DOHH2 (cell line): ENCODE measurements at regions not wholly inside any gene's neighbourhood (a gene's known extent, or its start where the extent isn't known, plus 50 kb on each side); places are given as distances from the start of the nearest gene placed in this dataset.

Source experiments
- H3F3A ChIP-seq: fragments of 200-600 bp; sonication (generic), shearing (Covaris generic); 2 replicates; pipeline ENCODE4 v1.6.0; 2016; ENCODE audit warnings: antibody characterized with exemption, mild to moderate bottlenecking; ENCODE audit not compliant: control insufficient read depth, insufficient read depth
- H3K27ac ChIP-seq: fragments of 200-600 bp; sonication (generic); 2 replicates; pipeline ENCODE4 v1.5.1; 2014; ENCODE audit warnings: low read depth, mild to moderate bottlenecking, low read length, moderate library complexity
- H3K27me3 ChIP-seq: fragments of 200-600 bp; sonication (generic); 2 replicates; pipeline ENCODE4 v1.6.1; 2014; ENCODE audit warnings: mild to moderate bottlenecking, low read length, mixed read lengths; ENCODE audit not compliant: control insufficient read depth
- H3K36me3 ChIP-seq: fragments of 200-600 bp; sonication (generic); 2 replicates; pipeline ENCODE4 v1.6.1; 2014; ENCODE audit warnings: mild to moderate bottlenecking, low read length, moderate library complexity, mixed read lengths; ENCODE audit not compliant: control insufficient read depth
- H3K4me1 ChIP-seq: fragments of 200-600 bp; sonication (generic); 2 replicates; pipeline ENCODE4 v1.6.1; 2014; ENCODE audit warnings: mild to moderate bottlenecking, low read length, mixed read lengths; ENCODE audit not compliant: control insufficient read depth
- H3K4me2 ChIP-seq: fragments of 200-600 bp; sonication (generic); 2 replicates; pipeline ENCODE4 v1.6.0; 2014; ENCODE audit warnings: mild to moderate bottlenecking, low read length, moderate library complexity
- H3K4me3 ChIP-seq: fragments of 200-600 bp; sonication (generic); 2 replicates; pipeline ENCODE4 v1.5.1; 2014; ENCODE audit warnings: mild to moderate bottlenecking, low read length, mixed read lengths
- H3K79me2 ChIP-seq: fragments of 200-600 bp; sonication (generic); 2 replicates; pipeline ENCODE4 v1.6.1; 2014; ENCODE audit warnings: mild to moderate bottlenecking, low read length, mixed read lengths; ENCODE audit not compliant: control insufficient read depth
- H3K9me2 ChIP-seq: fragments of 200-600 bp; sonication (generic); replicated peaks from 2 replicates; pipeline ENCODE4 v1.6.1; 2014; ENCODE audit warnings: mild to moderate bottlenecking, low read length, mixed read lengths; ENCODE audit not compliant: control insufficient read depth
- H3K9me3 ChIP-seq: fragments of 200-600 bp; sonication (generic); 2 replicates; pipeline ENCODE4 v1.6.1; 2014; ENCODE audit warnings: antibody characterized with exemption, low read length, mixed read lengths; ENCODE audit not compliant: control insufficient read depth, insufficient read depth
- H4K20me1 ChIP-seq: fragments of 200-600 bp; sonication (generic); 2 replicates; pipeline ENCODE4 v1.6.0; 2014; ENCODE audit warnings: low read depth, mild to moderate bottlenecking, antibody characterized with exemption, low read length, moderate library complexity; ENCODE audit not compliant: control insufficient read depth, insufficient read depth
- CTCF ChIP-seq: fragments of 200-600 bp; sonication (generic); IDR thresholded peaks from one replicate; pipeline ENCODE4 v1.5.1; 2014; ENCODE audit warnings: antibody characterized with exemption, mild to moderate bottlenecking, low read depth, low read length; ENCODE audit not compliant: poor library complexity, severe bottlenecking
- EZH2phosphoT487 ChIP-seq: fragments of 200-600 bp; sonication (generic); IDR thresholded peaks from 2 replicates; pipeline ENCODE4 v1.6.1; 2017; ENCODE audit warnings: borderline replicate concordance, mild to moderate bottlenecking, antibody characterized with exemption, low read length, moderate library complexity, mixed read lengths

DNA sequence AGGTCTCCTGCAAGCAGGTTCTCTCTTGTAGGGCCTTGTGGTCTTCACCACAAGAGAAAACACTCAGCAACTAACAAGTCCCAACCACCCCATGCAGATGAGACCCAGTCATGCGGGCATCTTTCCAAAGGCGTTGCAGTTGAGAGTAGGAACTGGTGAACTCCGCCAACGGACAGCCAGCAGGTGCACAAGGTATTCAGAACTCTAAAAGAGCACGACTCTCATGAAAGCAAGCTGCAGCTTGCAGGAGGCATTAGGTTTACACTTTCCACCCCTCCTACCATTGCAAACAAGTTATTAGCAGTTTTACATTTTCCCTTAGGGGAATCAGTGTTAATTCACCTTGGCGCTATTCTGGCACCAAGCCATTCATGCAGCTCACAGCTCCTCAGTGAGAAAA is 173.4 kb upstream of the KIT start:
- Histone ChIP-seq H3F3A (no peaks in the 10 kb centered on the region), H3K36me3 (no peaks in the 10 kb centered on the region), H3K27ac (no peak overlapping the region), H3K4me2 (no peak overlapping the region), H3K9me3 (no peaks in the 10 kb centered on the region), H3K4me3 (no peak overlapping the region), H3K9me2 (no peaks in the 10 kb centered on the region), H4K20me1 (no peaks in the 10 kb centered on the region), H3K79me2 (no peaks in the 10 kb centered on the region), H3K4me1 (no peaks in the 10 kb centered on the region), H3K27me3 (no peaks in the 10 kb centered on the region)
- no peak for TF ChIP-seq CTCF
- no peak for TF ChIP-seq EZH2phosphoT487

GRCh38 chr4:54487491-54487890 is 170.3 kb upstream of the KIT start:
- no peaks in the 10 kb centered on the region for H3K4me1 ChIP-seq
- H3K27ac ChIP-seq: no peak overlapping the region
- no peaks in the 10 kb centered on the region for H3K79me2 ChIP-seq
- no peak overlapping the region for H3K4me2 ChIP-seq
- no peaks in the 10 kb centered on the region for H3K9me2 ChIP-seq
- TF ChIP-seq EZH2phosphoT487 (no peak), CTCF (no peak)
- no peaks in the 10 kb centered on the region for H3K36me3 ChIP-seq
- H3K4me3 ChIP-seq: no peak overlapping the region
- no peaks in the 10 kb centered on the region for H3F3A ChIP-seq
- H4K20me1 ChIP-seq: no peaks in the 10 kb centered on the region
- no peaks in the 10 kb centered on the region for H3K9me3 ChIP-seq
- no peaks in the 10 kb centered on the region for H3K27me3 ChIP-seq

DNA sequence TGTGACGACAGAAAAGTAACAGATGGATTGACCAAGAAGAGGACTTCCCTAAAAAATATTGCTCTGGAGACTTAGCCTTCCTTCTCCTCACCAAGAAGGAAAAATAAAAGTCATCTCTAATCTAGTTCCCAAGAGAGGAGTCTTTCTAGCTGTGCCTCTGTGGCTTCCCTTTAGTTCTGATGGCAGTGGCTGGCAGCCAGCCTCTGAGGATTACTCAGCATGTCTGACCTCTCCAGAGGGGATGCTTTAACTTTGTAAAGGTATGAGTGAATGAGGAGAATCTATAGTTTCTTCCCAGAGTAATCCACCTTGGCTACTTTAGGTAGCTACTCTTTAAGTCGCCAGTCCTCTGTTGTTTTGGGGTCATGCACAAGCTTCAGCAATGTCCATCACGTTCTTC is 163.9 kb upstream of the KIT start:
- Histone ChIP-seq H3K4me2 (no peak overlapping the region), H3K9me3 (no peaks in the 10 kb centered on the region), H4K20me1 (no peaks in the 10 kb centered on the region), H3F3A (no peaks in the 10 kb centered on the region), H3K79me2 (no peaks in the 10 kb centered on the region), H3K27ac (no peak overlapping the region), H3K4me1 (no peaks in the 10 kb centered on the region), H3K4me3 (no peak overlapping the region), H3K9me2 (no peaks in the 10 kb centered on the region), H3K36me3 (no peaks in the 10 kb centered on the region), H3K27me3 (no peaks in the 10 kb centered on the region)
- no peak for TF ChIP-seq EZH2phosphoT487
- no peak for TF ChIP-seq CTCF

DNA sequence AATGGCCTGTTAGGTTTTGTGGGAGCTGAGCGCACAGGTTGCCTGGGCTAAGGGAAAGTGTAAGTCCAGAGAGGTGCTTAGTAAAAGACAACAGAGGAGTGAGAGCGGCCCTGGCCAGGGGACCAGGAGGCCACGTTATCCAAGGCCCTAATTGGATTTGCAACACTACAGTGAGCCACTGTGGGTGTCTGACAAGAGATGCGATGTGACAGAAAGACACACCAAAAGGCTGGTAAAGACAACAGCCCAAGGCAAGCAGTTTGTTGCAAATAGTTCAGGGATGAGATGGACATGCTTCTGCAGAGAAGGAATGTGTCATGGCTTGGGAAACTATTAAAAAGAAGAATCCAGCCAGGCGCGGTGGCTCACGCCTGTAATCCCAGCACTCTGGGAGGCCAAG is 162.7 kb upstream of the KIT start:
- Histone ChIP-seq H3K36me3 (no peaks in the 10 kb centered on the region), H3K27me3 (no peaks in the 10 kb centered on the region), H4K20me1 (no peaks in the 10 kb centered on the region), H3F3A (no peaks in the 10 kb centered on the region), H3K79me2 (no peaks in the 10 kb centered on the region), H3K4me3 (no peak overlapping the region), H3K9me2 (no peaks in the 10 kb centered on the region), H3K9me3 (no peaks in the 10 kb centered on the region), H3K27ac (no peak overlapping the region), H3K4me2 (no peak overlapping the region), H3K4me1 (no peaks in the 10 kb centered on the region)
- TF ChIP-seq EZH2phosphoT487: no peak
- no peak for TF ChIP-seq CTCF
